ENCODE measurements at regions not wholly inside any gene's neighbourhood (a gene's known extent, or its start where the extent isn't known, plus 50 kb on each side); places are given as distances from the start of the nearest gene placed in this dataset.

DNA sequence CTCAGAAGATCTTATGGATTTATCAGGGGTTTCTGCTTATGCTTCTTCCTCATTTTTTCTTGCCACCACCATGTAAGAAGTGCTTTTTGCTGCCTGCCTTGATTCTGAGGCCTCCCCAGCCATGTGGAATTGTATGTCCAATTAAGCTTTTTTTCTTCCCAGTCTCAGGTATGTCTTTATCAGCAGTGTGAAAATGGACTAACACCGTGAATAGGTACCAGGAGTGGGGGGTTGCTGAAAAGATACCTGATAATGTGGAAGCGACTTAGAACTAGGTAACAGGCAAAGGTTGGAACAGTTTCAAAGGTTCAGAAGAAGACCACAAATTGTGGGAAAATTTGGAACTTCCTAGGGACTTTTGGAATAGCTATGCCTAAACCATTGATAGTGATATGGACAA, 1222.5 kb upstream of the NUDT12 start:
- H3K4me2 ChIP-seq (ENCODE audit: low read length), result no peak overlapping the region
- no peak for TF ChIP-seq ELF1 (IDR thresholded peaks at IDR 0.05; ENCODE audit: borderline replicate concordance, low read depth)
- TF ChIP-seq, protein P1, sequence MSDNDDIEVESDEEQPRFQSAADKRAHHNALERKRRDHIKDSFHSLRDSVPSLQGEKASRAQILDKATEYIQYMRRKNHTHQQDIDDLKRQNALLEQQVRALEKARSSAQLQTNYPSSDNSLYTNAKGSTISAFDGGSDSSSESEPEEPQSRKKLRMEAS (IDR thresholded peaks at IDR 0.05), result no peak
- no peak for TF ChIP-seq ATF3 (IDR thresholded peaks at IDR 0.05)
- TF ChIP-seq POLR2A (IDR thresholded peaks at IDR 0.05; ENCODE audit: borderline replicate concordance, extremely low read depth, insufficient read depth, insufficient read length), result no peak
- no peak for TF ChIP-seq TCF7L2 (IDR thresholded peaks at IDR 0.05; ENCODE audit: borderline replicate concordance, extremely low read depth, insufficient read depth, insufficient read length)
- TF ChIP-seq CEBPB (IDR thresholded peaks at IDR 0.05; ENCODE audit: low read depth), result no peak
- TF ChIP-seq EGR1 (IDR thresholded peaks at IDR 0.05; ENCODE audit: low read depth), result no peak
- RAD21 ChIA-PET (ENCODE audit: low non-redundant PET in 1 of 2, low total read pairs in 2 of 2, uncharacterized antibody in 2 of 2, unreplicated experiment in 2 of 2), result no interaction called here

GRCh38 chr5:104774372-104774771, 1211.8 kb upstream of the NUDT12 start:
- H2AFZ ChIP-seq (ENCODE audit: low read depth, low read length, poor library complexity, severe bottlenecking), result no peak overlapping the region
- DNase-seq (ENCODE audit: low read depth, low spot score) (no peak), ATAC-seq (no peak)
- no peaks in the 10 kb centered on the region for H3K9me2 ChIP-seq (ENCODE audit: insufficient read depth)
- no peaks in the 10 kb centered on the region for H3K27me3 ChIP-seq (ENCODE audit: insufficient read depth, low read length)
- no peaks in the 10 kb centered on the region for H3K4me1 ChIP-seq (ENCODE audit: control insufficient read depth in 1 of 2, insufficient read depth in 2 of 2, low read length in 2 of 2)
- no peak overlapping the region for H3K4me2 ChIP-seq (ENCODE audit: low read length)
- no peak for TF ChIP-seq CBX3 (IDR thresholded peaks at IDR 0.05; ENCODE audit: low read depth)
- no peak for TF ChIP-seq POLR2A (IDR thresholded peaks at IDR 0.05; ENCODE audit: borderline replicate concordance, extremely low read depth, insufficient read depth, insufficient read length)
- no peak for TF ChIP-seq SRF (IDR thresholded peaks at IDR 0.05; ENCODE audit: low read depth)
- TF ChIP-seq, protein P1 (IDR thresholded peaks at IDR 0.05), result no peak
- TF ChIP-seq EGR1 (IDR thresholded peaks at IDR 0.05; ENCODE audit: low read depth), result no peak
- H3K36me3 ChIP-seq (ENCODE audit: control insufficient read depth in 1 of 2, insufficient read depth in 2 of 2, low read length in 2 of 2), result no peaks in the 10 kb centered on the region
- BruUV-seq (replicated peaks), result no TSS peak
- H3K79me2 ChIP-seq (ENCODE audit: insufficient read depth, low read length), result no peaks in the 10 kb centered on the region
- CTCF ChIA-PET, result no interaction called here
- H3K4me3 ChIP-seq (replicated peaks in 1 of 2; ENCODE audit: low read depth in 1 of 2, low read length in 2 of 2), result no peak overlapping the region
- RAD21 ChIA-PET (ENCODE audit: low non-redundant PET in 1 of 2, low total read pairs in 2 of 2, uncharacterized antibody in 2 of 2, unreplicated experiment in 2 of 2), result no interaction called here
- no peak overlapping the region for H3K27ac ChIP-seq (ENCODE audit: low read depth, low read length)
- H3K9me3 ChIP-seq (ENCODE audit: control insufficient read depth in 1 of 2, insufficient read depth in 1 of 2, low read depth in 1 of 2, low read length in 2 of 2), result no peaks in the 10 kb centered on the region
- intact Hi-C loops (cut with micrococcal nuclease), result no loop called here
- no peaks in the 10 kb centered on the region for H4K20me1 ChIP-seq (ENCODE audit: insufficient read depth)
- H3K9ac ChIP-seq (ENCODE audit: low read length), result no peak overlapping the region
- POLR2A ChIA-PET, result no interaction called here

More for the DNA sequence above, 1222.5 kb upstream of the NUDT12 start:
- no peaks in the 10 kb centered on the region for H3K9me2 ChIP-seq (ENCODE audit: insufficient read depth)
- ChIA-PET CTCF (no interaction called here), POLR2A (no interaction called here)
- H3K4me1 ChIP-seq (ENCODE audit: control insufficient read depth in 1 of 2, insufficient read depth in 2 of 2, low read length in 2 of 2), result no peaks in the 10 kb centered on the region
- H3K4me3 ChIP-seq (replicated peaks in 1 of 2; ENCODE audit: low read depth in 1 of 2, low read length in 2 of 2), result no peak overlapping the region
- intact Hi-C loops (cut with micrococcal nuclease), result no loop called here
- H3K9me3 ChIP-seq (ENCODE audit: control insufficient read depth in 1 of 2, insufficient read depth in 1 of 2, low read depth in 1 of 2, low read length in 2 of 2), result peaks cover 0 to 5% of the 10 kb centered on the region in 2 experiments; a peak in 1 of 4 replicates
- no peak overlapping the region for H3K9ac ChIP-seq (ENCODE audit: low read length)
- no peaks in the 10 kb centered on the region for H4K20me1 ChIP-seq (ENCODE audit: insufficient read depth)
- H3K27me3 ChIP-seq (ENCODE audit: insufficient read depth, low read length), result no peaks in the 10 kb centered on the region
- H3K27ac ChIP-seq (ENCODE audit: low read depth, low read length), result no peak overlapping the region
- H3K36me3 ChIP-seq (ENCODE audit: control insufficient read depth in 1 of 2, insufficient read depth in 2 of 2, low read length in 2 of 2), result no peaks in the 10 kb centered on the region
- no peak overlapping the region for H2AFZ ChIP-seq (ENCODE audit: low read depth, low read length, poor library complexity, severe bottlenecking)
- no peak for DNase-seq (ENCODE audit: low read depth, low spot score)
- H3K79me2 ChIP-seq (ENCODE audit: insufficient read depth, low read length), result no peaks in the 10 kb centered on the region
- BruUV-seq (replicated peaks), result no TSS peak
- ATAC-seq, result no peak

Measured in HCT116 (cell line).